GM19351 (cell line): ENCODE measurements at regions not wholly inside any gene's neighbourhood (a gene's known extent, or its start where the extent isn't known, plus 50 kb on each side); places are given as distances from the start of the nearest gene placed in this dataset.
"Not testable (repeated sequence)": the region's sequence is repeated elsewhere in the genome, so short reads cannot be mapped to it uniquely, and the experiment has no call there.

Experiments
- ATAC-seq: cut with Tn5 transposase; IDR thresholded peaks from one replicate; pipeline ENCODE4 v1.9.1; 2021; ENCODE audit warnings: mild to moderate bottlenecking, moderate library complexity; ENCODE audit not compliant: unreplicated experiment

- peak; percentile 85 for ATAC-seq
Observed at GRCh38 chr3:159672728-159673688, 315.6 kb upstream of the IL12A start.

GRCh38 chr3:159674583-159674982, 314.1 kb upstream of the IL12A start:
- ATAC-seq = no peak

GRCh38 chr3:159675285-159675684, 313.4 kb upstream of the IL12A start:
- no peak for ATAC-seq

- ATAC-seq = no peak
Observed at GRCh38 chr3:159679900-159680299, 308.7 kb upstream of the IL12A start.

GRCh38 chr3:159681717-159682116, 306.9 kb upstream of the IL12A start:
- not testable (repeated sequence) for ATAC-seq

- ATAC-seq = no peak
Observed at GRCh38 chr3:159685801-159686200, 302.8 kb upstream of the IL12A start.

- ATAC-seq = no peak
Observed at GRCh38 chr3:159693226-159693625, 295.4 kb upstream of the IL12A start.

- ATAC-seq = no peak
Observed at GRCh38 chr3:159711560-159712333, 276.9 kb upstream of the IL12A start.

- no peak for ATAC-seq
Observed at GRCh38 chr3:159721324-159721723, 267.3 kb upstream of the IL12A start.

GRCh38 chr3:159723295-159723694, 265.3 kb upstream of the IL12A start:
- no peak for ATAC-seq

GRCh38 chr3:159724627-159725026, 264.0 kb upstream of the IL12A start:
- no peak for ATAC-seq

- no peak for ATAC-seq
Observed at GRCh38 chr3:159726231-159726964, 262.2 kb upstream of the IL12A start.

GRCh38 chr3:159727506-159727905, 261.1 kb upstream of the IL12A start:
- ATAC-seq = no peak

GRCh38 chr3:159731254-159731653, 257.4 kb upstream of the IL12A start:
- no peak for ATAC-seq

- no peak for ATAC-seq
Observed at GRCh38 chr3:159732172-159733111, 256.2 kb upstream of the IL12A start.

- ATAC-seq = no peak
Observed at GRCh38 chr3:159733194-159733860, 255.3 kb upstream of the IL12A start.

- no peak for ATAC-seq
Observed at GRCh38 chr3:159734681-159735080, 254.0 kb upstream of the IL12A start.

GRCh38 chr3:159739166-159739565, 249.5 kb upstream of the IL12A start:
- ATAC-seq = no peak

GRCh38 chr3:159739969-159740368, 248.7 kb upstream of the IL12A start:
- ATAC-seq = no peak

- no peak for ATAC-seq
Observed at GRCh38 chr3:159741281-159741680, 247.4 kb upstream of the IL12A start.
